Choroid plexus epithelial cell (primary cell): ENCODE measurements at regions not wholly inside any gene's neighbourhood (a gene's known extent, or its start where the extent isn't known, plus 50 kb on each side); places are given as distances from the start of the nearest gene placed in this dataset.

Experiments used
- DNase-seq: peaks from one replicate; pipeline ENCODE4 v3.0.0-alpha.2; 2010; ENCODE audit warnings: low read depth
- H3K4me3 ChIP-seq: 2 replicates; pipeline ENCODE4 v1.5.1; 2011; ENCODE audit warnings: low read depth, mild to moderate bottlenecking, control low read depth, low read length, moderate library complexity
- TF ChIP-seq, protein P1 (sequence below): conservative IDR thresholded peaks from 2 replicates; pipeline ENCODE4 v1.5.1; 2011; ENCODE audit warnings: low read depth, mild to moderate bottlenecking, control low read depth, inconsistent platforms, low read length, moderate library complexity

GRCh38 chr3:73939985-73940384 is 315.2 kb upstream of the PDZRN3 start:
- TF ChIP-seq, protein P1, sequence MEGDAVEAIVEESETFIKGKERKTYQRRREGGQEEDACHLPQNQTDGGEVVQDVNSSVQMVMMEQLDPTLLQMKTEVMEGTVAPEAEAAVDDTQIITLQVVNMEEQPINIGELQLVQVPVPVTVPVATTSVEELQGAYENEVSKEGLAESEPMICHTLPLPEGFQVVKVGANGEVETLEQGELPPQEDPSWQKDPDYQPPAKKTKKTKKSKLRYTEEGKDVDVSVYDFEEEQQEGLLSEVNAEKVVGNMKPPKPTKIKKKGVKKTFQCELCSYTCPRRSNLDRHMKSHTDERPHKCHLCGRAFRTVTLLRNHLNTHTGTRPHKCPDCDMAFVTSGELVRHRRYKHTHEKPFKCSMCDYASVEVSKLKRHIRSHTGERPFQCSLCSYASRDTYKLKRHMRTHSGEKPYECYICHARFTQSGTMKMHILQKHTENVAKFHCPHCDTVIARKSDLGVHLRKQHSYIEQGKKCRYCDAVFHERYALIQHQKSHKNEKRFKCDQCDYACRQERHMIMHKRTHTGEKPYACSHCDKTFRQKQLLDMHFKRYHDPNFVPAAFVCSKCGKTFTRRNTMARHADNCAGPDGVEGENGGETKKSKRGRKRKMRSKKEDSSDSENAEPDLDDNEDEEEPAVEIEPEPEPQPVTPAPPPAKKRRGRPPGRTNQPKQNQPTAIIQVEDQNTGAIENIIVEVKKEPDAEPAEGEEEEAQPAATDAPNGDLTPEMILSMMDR: no peak
- DNase-seq: no peak

GRCh38 chr3:73933585-73933984 is 308.8 kb upstream of the PDZRN3 start:
- no peak for DNase-seq
- TF ChIP-seq, protein P1: no peak
- no peak overlapping the region for H3K4me3 ChIP-seq

More at GRCh38 chr3:73939985-73940384, 315.2 kb upstream of the PDZRN3 start:
- no peak overlapping the region for H3K4me3 ChIP-seq

DNA sequence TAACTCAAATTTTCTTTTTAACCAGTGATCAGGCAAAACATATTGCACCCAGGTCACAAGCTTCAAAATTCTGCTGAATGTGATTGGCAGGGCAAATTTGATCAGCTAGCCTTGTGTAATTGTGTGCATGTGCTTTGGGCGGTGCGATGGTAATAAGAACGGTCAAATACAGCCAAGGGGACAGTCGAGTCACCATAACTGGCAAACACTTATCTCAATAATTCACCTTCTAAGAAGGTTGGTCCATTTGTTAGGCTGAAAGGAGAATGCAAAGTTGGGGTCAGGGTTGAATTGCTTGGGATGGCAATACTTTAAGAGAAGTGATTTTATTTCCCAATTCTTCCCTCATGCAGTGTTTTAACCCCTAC is 302.4 kb upstream of the PDZRN3 start:
- H3K4me3 ChIP-seq: no peak overlapping the region
- TF ChIP-seq, protein P1: no peak
- no peak for DNase-seq

GRCh38 chr3:73926360-73927202 is 301.8 kb upstream of the PDZRN3 start:
- no peak for DNase-seq
- TF ChIP-seq, protein P1: no peak
- no peak overlapping the region for H3K4me3 ChIP-seq

DNA sequence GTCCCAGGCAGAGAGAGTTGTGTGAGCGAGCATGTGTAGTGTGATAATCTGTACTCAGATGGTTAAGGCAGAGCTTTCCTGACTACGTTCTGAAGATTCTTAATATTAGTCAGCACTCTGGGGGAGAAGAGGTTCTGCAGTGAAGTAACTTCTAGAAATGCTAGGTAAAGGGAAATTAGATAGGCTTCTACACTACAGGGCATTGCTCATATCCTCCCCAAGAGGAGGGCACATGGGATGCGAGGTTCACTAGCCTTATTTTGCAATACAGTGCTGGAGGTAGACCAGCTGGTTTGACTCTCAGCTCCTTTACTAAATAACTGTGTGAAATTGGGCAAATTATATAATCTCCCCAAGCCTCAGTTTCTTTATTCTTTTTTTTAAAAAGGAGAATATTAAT is 300.3 kb upstream of the PDZRN3 start:
- TF ChIP-seq, protein P1: no peak
- H3K4me3 ChIP-seq: no peak overlapping the region
- no peak for DNase-seq

DNA sequence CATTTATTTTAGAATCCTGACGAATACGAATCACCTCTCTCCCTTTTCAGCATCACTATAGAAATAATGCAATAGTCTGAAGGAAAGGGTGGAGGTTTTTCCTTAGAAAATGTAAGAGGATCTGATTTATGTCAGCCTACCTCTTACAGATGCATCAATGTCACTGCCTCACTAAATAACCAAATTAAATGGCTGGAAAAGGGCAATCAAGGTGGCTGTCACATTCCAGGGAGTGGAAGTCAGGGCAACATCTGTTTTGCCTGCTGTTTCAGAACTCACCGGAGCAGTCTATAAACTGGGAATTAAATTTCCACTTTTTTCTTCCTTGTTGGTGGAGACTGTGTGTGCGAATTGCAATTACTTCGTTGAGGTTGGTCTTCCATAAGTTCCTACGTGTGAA is 299.3 kb upstream of the PDZRN3 start:
- no peak for DNase-seq
- no peak overlapping the region for H3K4me3 ChIP-seq
- TF ChIP-seq, protein P1: no peak

GRCh38 chr3:73917643-73918042 is 292.9 kb upstream of the PDZRN3 start:
- TF ChIP-seq, protein P1: no peak
- DNase-seq: no peak
- no peak overlapping the region for H3K4me3 ChIP-seq
